CD8-positive, alpha-beta memory T cell (primary cell): ENCODE measurements at regions not wholly inside any gene's neighbourhood (a gene's known extent, or its start where the extent isn't known, plus 50 kb on each side); places are given as distances from the start of the nearest gene placed in this dataset.
"Not testable (repeated sequence)": the region's sequence is repeated elsewhere in the genome, so short reads cannot be mapped to it uniquely, and the experiment has no call there.

Experiments used
- CTCF ChIA-PET: fragments of 350-600 bp; sonication (Branson Sonifier 250); formaldehyde crosslinking; loops from one replicate; lab custom pipeline; 2021; ENCODE audit warnings: antibody characterized with exemption; lab: Charles Lee
- POLR2A ChIA-PET: fragments of 350-600 bp; sonication (Branson Sonifier 250); formaldehyde crosslinking; loops from one replicate; lab custom pipeline; 2021; ENCODE audit warnings: antibody characterized with exemption; lab: Charles Lee
- DNase-seq, 5 donors: peaks; one replicate each; pipeline versions ENCODE4 v3.0.0 to v3.0.0-alpha.2; 2020 to 2022; ENCODE audit warnings: mixed read lengths in 1 of 5
- H3K27ac ChIP-seq: one replicate; pipeline ENCODE4 v1.7.0; 2013; ENCODE audit warnings: low read depth, mild to moderate bottlenecking, low read length, moderate library complexity
- H3K27me3 ChIP-seq: 2 replicates; pipeline ENCODE4 v1.7.0; 2013; ENCODE audit warnings: low read length, mild to moderate bottlenecking; ENCODE audit not compliant: insufficient read depth, poor library complexity, severe bottlenecking
- H3K36me3 ChIP-seq: 2 replicates; pipeline ENCODE4 v1.7.0; 2013; ENCODE audit warnings: mild to moderate bottlenecking, low read length, moderate library complexity; ENCODE audit not compliant: insufficient read depth
- H3K4me1 ChIP-seq: 2 replicates; pipeline ENCODE4 v1.7.0; 2013; ENCODE audit warnings: mild to moderate bottlenecking, low read length, moderate library complexity; ENCODE audit not compliant: insufficient read depth
- H3K4me3 ChIP-seq: 2 replicates; pipeline ENCODE4 v1.7.0; 2013; ENCODE audit warnings: mild to moderate bottlenecking, low read length
- H3K9me3 ChIP-seq: 2 replicates; pipeline ENCODE4 v1.7.0; 2013; ENCODE audit warnings: mild to moderate bottlenecking, low read length
- H3K27ac Mint-ChIP-seq, 8 donors: one replicate each; pipeline ENCODE4 v1.8.0; 2020 to 2021; ENCODE audit warnings: mixed read lengths in 8 of 8, mild to moderate bottlenecking in 6 of 8, inconsistent platforms in 3 of 8, moderate library complexity in 3 of 8
- H3K27me3 Mint-ChIP-seq, 2 donors: one replicate each; pipeline ENCODE4 v1.8.0; 2020 to 2021; ENCODE audit warnings: mixed read lengths in 2 of 2, mild to moderate bottlenecking in 1 of 2, moderate library complexity in 1 of 2
- H3K36me3 Mint-ChIP-seq, 3 donors: one replicate each; pipeline ENCODE4 v1.8.0; 2020 to 2021; ENCODE audit warnings: mixed read lengths in 3 of 3, inconsistent platforms in 1 of 3, mild to moderate bottlenecking in 1 of 3
- H3K4me1 Mint-ChIP-seq, 3 donors: one replicate each; pipeline ENCODE4 v1.8.0; 2020 to 2021; ENCODE audit warnings: mixed read lengths in 3 of 3, inconsistent platforms in 1 of 3, mild to moderate bottlenecking in 1 of 3
- H3K4me3 Mint-ChIP-seq, 7 donors: one replicate each; pipeline ENCODE4 v1.8.0; 2020 to 2021; ENCODE audit warnings: mixed read lengths in 7 of 7, mild to moderate bottlenecking in 6 of 7, moderate library complexity in 4 of 7, inconsistent platforms in 2 of 7
- H3K9me3 Mint-ChIP-seq, 5 donors: one replicate each; pipeline ENCODE4 v1.8.0; 2020 to 2022; ENCODE audit warnings: mixed read lengths in 5 of 5, mild to moderate bottlenecking in 3 of 5, moderate library complexity in 2 of 5, inconsistent platforms in 1 of 5

DNA sequence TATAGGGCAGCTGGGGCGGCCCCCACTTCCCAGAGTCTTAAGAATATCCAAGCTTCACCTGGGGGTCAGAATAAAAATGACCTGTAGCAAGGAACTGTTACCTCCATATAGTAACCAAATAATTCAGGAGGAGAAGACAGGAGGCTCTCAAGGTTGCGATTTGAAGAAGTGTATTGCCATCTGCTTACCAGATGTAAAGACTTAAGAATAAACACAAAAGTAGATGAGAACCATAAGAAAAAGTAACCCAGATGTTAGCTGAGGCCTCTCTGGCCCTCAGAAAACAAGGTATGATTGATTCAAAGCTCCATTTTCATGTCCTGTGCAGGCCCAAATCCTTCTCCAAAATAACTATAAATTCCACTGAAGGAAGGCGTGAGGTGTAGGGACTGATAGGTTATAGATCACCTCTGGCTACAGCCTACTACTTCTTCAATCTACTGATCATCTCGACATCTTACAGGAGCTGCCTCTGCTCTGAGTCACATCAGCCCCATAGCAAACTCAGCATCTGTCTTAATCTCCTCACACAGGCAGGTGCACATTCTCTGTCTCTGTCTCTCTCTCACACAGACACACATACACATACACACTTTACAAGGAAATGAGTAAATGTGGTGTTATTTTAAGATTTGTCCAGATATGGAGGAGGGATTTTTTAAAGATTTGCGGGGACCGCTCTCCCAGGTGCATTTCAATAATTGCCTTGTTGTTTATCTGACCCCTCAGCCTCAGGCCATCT is 193.9 kb upstream of the EDNRA start:
- Histone ChIP-seq H3K9me3 (no peaks in the 10 kb centered on the region), H3K27me3 (no peaks in the 10 kb centered on the region), H3K4me1 (no peaks in the 10 kb centered on the region), H3K4me3 (no peak overlapping the region), H3K36me3 (no peaks in the 10 kb centered on the region), H3K27ac (no peak overlapping the region)
- no peak overlapping the region for H3K27ac Mint-ChIP-seq
- no peaks in the 10 kb centered on the region for H3K4me1 Mint-ChIP-seq
- no peak overlapping the region for H3K4me3 Mint-ChIP-seq
- no peaks in the 10 kb centered on the region for H3K36me3 Mint-ChIP-seq
- POLR2A ChIA-PET = no interaction called here
- H3K9me3 Mint-ChIP-seq = peaks cover 0 to 4% (median 0%) of the 10 kb centered on the region in 5 donors
- DNase-seq = no peak
- CTCF ChIA-PET = no interaction called here
- no peaks in the 10 kb centered on the region for H3K27me3 Mint-ChIP-seq

DNA sequence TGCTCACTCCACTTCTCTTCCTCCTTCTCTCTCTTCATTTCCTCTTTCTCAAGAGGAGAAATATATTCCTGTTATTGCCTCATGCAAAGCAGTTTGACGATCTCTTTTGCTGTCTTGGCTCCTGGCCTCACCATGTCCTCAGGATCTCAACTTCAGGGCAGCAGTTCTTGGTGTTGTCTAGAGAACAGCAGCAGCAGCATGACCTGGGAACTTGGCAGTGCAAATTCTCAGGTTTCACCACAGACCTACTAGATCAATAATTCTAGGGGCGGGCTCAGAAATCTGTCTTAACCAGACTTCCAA is 193.4 kb upstream of the EDNRA start:
- CTCF ChIA-PET = no interaction called here
- no peaks in the 10 kb centered on the region for H3K4me1 Mint-ChIP-seq
- Histone ChIP-seq H3K4me1 (no peaks in the 10 kb centered on the region), H3K36me3 (no peaks in the 10 kb centered on the region), H3K9me3 (no peaks in the 10 kb centered on the region), H3K4me3 (no peak overlapping the region), H3K27me3 (no peaks in the 10 kb centered on the region), H3K27ac (no peak overlapping the region)
- POLR2A ChIA-PET = no interaction called here
- no peaks in the 10 kb centered on the region for H3K36me3 Mint-ChIP-seq
- no peak overlapping the region for H3K4me3 Mint-ChIP-seq
- H3K9me3 Mint-ChIP-seq = peaks cover 0 to 4% (median 0%) of the 10 kb centered on the region in 5 donors
- H3K27ac Mint-ChIP-seq = no peak overlapping the region
- H3K27me3 Mint-ChIP-seq = no peaks in the 10 kb centered on the region
- DNase-seq = no peak

DNA sequence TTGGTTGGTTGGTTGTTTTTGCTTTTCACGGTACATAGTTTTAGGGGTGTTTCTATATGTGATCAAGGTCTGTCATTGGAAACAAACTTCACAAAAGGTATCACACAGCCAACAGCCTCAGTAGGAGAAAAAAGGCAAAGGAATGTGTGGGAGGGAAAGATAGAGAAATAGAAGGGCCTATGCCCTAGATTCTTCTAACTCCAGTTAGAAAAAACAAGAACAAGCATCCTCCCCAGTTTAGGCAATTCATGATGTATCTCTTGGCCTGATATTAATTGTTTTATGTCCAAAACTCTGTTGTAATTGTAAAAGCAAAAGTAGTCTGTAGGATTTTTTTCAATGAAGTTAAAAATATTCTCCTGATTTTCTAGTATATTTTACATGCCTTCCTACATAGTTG is 192.4 kb upstream of the EDNRA start:
- ChIA-PET CTCF (no interaction called here), POLR2A (no interaction called here)
- Mint-ChIP-seq H3K4me1 (no peaks in the 10 kb centered on the region), H3K9me3 (peaks cover 0 to 4% (median 0%) of the 10 kb centered on the region in 5 donors), H3K27ac (no peak overlapping the region), H3K27me3 (no peaks in the 10 kb centered on the region), H3K36me3 (no peaks in the 10 kb centered on the region), H3K4me3 (no peak overlapping the region)
- DNase-seq = no peak
- no peaks in the 10 kb centered on the region for H3K36me3 ChIP-seq
- no peaks in the 10 kb centered on the region for H3K9me3 ChIP-seq
- no peak overlapping the region for H3K4me3 ChIP-seq
- H3K27ac ChIP-seq = no peak overlapping the region
- H3K4me1 ChIP-seq = no peaks in the 10 kb centered on the region
- H3K27me3 ChIP-seq = no peaks in the 10 kb centered on the region

DNA sequence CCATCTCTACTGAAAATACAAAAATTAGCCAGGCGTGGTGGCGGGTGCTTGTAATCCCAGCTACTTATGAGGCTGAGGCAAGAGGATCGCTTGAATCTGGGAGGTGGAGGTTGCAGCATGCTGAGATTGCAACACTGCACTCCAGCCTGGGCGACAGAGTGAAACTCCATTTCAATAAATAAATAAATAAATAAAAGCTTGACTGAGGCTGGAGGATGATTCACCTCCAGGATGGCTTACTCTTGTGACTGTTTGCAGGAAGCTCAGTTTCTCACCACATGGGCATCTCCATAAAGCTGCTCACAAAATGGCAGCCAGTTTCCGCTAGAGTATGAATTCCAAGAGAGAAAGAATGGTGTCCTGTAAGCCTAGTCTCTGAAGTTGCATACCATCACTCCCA is 191.7 kb upstream of the EDNRA start:
- H3K27ac ChIP-seq = no peak overlapping the region
- Mint-ChIP-seq H3K9me3 (peaks cover 0 to 4% (median 0%) of the 10 kb centered on the region in 5 donors), H3K4me1 (no peaks in the 10 kb centered on the region), H3K4me3 (no peak overlapping the region), H3K27ac (no peak overlapping the region), H3K27me3 (no peaks in the 10 kb centered on the region), H3K36me3 (no peaks in the 10 kb centered on the region)
- no peaks in the 10 kb centered on the region for H3K27me3 ChIP-seq
- no peak for DNase-seq
- ChIA-PET CTCF (no interaction called here), POLR2A (no interaction called here)
- no peaks in the 10 kb centered on the region for H3K9me3 ChIP-seq
- H3K4me3 ChIP-seq = no peak overlapping the region
- no peaks in the 10 kb centered on the region for H3K36me3 ChIP-seq
- H3K4me1 ChIP-seq = no peaks in the 10 kb centered on the region

DNA sequence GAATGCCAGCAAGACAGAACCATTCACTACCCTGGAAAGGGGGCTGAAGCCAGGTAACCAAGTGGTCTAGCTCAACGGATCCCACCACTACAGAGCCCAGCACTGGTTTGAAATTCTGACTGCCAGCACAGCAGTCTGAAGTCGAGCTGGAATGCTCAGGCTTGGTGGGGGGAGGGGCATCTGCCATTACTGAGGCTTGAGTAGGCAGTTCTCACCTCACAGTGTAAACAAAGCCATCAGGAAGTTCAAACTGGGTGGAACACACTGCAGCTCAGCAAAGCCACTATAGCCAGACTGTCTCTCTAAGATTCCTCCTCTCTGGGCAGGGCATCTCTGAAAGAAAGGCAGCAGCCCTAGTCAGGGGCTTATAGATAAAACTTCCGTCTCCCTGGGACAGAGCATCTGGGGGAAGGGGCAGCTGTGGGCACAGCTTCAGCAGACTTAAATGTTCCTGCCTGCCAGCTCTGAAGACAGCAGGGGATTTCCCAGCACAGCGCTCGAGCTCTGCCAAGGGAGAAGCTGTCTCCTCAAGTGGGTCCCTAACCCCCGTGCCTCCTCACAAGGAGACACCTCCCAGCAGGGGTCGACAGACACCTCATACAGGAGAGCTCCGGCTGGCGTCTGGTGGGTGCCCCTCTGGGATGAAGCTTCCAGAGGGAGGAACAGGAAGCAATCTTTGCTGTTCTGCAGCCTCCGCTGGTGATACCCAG is 188.1 kb upstream of the EDNRA start:
- H3K27ac Mint-ChIP-seq = peak overlapping the region in 1 of 8 donors; percentile 43
- H3K36me3 ChIP-seq, H3K4me1 Mint-ChIP-seq, H3K27ac ChIP-seq, H3K4me3 Mint-ChIP-seq, CTCF ChIA-PET, H3K9me3 ChIP-seq, H3K36me3 Mint-ChIP-seq, H3K27me3 ChIP-seq, H3K4me1 ChIP-seq, POLR2A ChIA-PET, H3K4me3 ChIP-seq, DNase-seq, H3K27me3 Mint-ChIP-seq, H3K9me3 Mint-ChIP-seq: not testable (repeated sequence)

DNA sequence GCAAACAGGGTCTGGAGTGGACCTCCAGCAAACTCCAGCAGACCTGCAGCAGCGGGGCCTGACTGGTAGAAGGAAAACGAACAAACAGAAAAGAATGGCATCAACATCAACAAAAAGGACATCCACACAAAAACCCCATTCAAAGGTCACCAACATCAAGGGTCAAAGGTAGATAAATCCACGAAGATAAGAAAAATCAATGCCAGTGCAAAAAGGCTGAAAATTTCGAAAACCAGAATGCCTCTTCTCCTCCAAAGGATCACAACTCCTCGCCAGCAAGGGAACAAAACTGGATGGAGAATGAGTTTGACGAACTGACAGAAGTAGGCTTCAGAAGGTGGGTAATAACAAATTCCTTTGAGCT is 187.6 kb upstream of the EDNRA start:
- POLR2A ChIA-PET = not testable (repeated sequence)

DNA sequence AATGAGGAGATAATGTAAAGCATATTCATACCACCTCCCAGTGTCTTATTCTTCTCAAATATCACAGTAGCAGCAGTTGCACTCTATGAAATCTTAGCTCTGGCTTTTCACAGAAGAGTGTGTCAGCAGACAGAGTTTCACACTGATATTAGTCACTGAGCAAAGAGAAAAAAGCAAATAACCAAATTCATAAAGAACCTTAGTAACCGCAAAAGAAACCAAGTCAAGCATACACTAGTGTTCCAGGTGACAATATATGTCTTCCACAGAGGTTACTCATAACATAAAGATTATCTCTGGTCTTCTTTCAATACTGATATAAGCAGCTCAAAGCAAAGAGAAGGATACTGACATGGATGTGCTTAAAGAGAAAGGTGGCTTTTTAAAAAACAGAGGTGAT is 181.7 kb upstream of the EDNRA start:
- no peak overlapping the region for H3K4me3 Mint-ChIP-seq
- no peak for DNase-seq
- Histone ChIP-seq H3K4me1 (no peaks in the 10 kb centered on the region), H3K9me3 (no peaks in the 10 kb centered on the region), H3K27me3 (no peaks in the 10 kb centered on the region), H3K36me3 (no peaks in the 10 kb centered on the region), H3K27ac (no peak overlapping the region), H3K4me3 (no peak overlapping the region)
- no peaks in the 10 kb centered on the region for H3K36me3 Mint-ChIP-seq
- H3K27me3 Mint-ChIP-seq = no peaks in the 10 kb centered on the region
- ChIA-PET CTCF (no interaction called here), POLR2A (no interaction called here)
- H3K4me1 Mint-ChIP-seq = no peaks in the 10 kb centered on the region
- H3K27ac Mint-ChIP-seq = no peak overlapping the region
- H3K9me3 Mint-ChIP-seq = peaks cover 0 to 8% (median 3%) of the 10 kb centered on the region in 5 donors

More for the DNA sequence above, 187.6 kb upstream of the EDNRA start:
- H3K27ac ChIP-seq, H3K4me1 Mint-ChIP-seq, H3K9me3 Mint-ChIP-seq, H3K27me3 ChIP-seq, DNase-seq, H3K36me3 ChIP-seq, CTCF ChIA-PET, H3K9me3 ChIP-seq, H3K36me3 Mint-ChIP-seq, H3K27me3 Mint-ChIP-seq, H3K4me3 ChIP-seq, H3K4me3 Mint-ChIP-seq, H3K4me1 ChIP-seq, H3K27ac Mint-ChIP-seq: not testable (repeated sequence)

DNA sequence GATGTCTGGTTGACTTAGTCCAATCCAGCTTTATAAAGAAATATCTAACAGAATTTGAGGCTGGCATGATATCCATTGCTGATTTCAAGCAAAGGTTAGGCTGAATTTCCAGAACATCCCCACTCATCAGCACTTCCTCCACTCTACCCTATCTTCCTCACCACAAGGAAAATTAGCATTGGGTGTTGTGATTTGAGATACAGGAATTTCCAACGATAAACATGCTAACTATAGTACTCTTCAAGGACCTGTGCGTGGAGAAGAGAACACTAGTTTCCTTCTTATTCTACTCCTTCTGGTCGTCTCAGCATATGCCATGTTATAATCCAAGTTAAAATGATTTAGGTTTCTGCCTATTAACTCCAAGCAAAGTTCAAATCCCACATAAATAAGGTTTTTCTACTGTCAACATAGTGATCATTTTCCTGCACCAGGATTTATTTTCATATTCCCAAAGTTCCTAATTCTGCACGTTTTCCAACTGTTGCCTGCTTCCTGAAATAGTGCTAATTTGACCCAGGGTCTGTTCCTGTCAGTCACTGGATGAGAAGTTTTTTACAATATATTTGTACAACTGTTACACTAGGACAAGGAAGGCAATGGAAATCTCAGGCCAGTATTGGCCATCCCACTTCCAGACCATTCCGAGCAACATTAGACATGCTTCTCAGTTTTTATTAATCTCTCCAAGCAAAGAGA is 177.6 kb upstream of the EDNRA start:
- DNase-seq = no peak
- no peaks in the 10 kb centered on the region for H3K4me1 ChIP-seq
- ChIA-PET CTCF (no interaction called here), POLR2A (no interaction called here)
- no peak overlapping the region for H3K27ac ChIP-seq
- Mint-ChIP-seq H3K4me3 (no peak overlapping the region), H3K36me3 (no peaks in the 10 kb centered on the region), H3K4me1 (no peaks in the 10 kb centered on the region), H3K27ac (no peak overlapping the region), H3K9me3 (peaks cover 0 to 4% (median under 1%) of the 10 kb centered on the region in 5 donors), H3K27me3 (no peaks in the 10 kb centered on the region)
- H3K36me3 ChIP-seq = no peaks in the 10 kb centered on the region
- H3K9me3 ChIP-seq = no peaks in the 10 kb centered on the region
- no peaks in the 10 kb centered on the region for H3K27me3 ChIP-seq
- no peak overlapping the region for H3K4me3 ChIP-seq
